Keratinocyte (primary cell): ENCODE measurements at regions not wholly inside any gene's neighbourhood (a gene's known extent, or its start where the extent isn't known, plus 50 kb on each side); places are given as distances from the start of the nearest gene placed in this dataset.

Experiments
- DNase-seq: peaks from one replicate; pipeline ENCODE4 v3.0.0-alpha.2; 2011; ENCODE audit warnings: low read depth, missing footprints, low spot score
- FAIRE-seq: peaks from 2 replicates; lab custom pipeline; 2011; peaks lifted over from hg19 to GRCh38; lab: Jason Lieb, UNC
- H2AFZ ChIP-seq: 2 replicates; pipeline ENCODE4 v1.6.0; 2012; ENCODE audit warnings: low read length, control low read depth, inconsistent platforms; ENCODE audit not compliant: control insufficient read depth
- H3K27ac ChIP-seq: 2 replicates; pipeline ENCODE4 v1.5.1; 2011; ENCODE audit warnings: low read length; ENCODE audit not compliant: control insufficient read depth, insufficient read depth
- H3K27me3 ChIP-seq: 3 replicates; pipeline ENCODE4 v1.6.0; 2011; ENCODE audit warnings: low read length; ENCODE audit not compliant: control insufficient read depth, insufficient read depth; ENCODE audit errors: extremely low read depth
- H3K36me3 ChIP-seq, 2 experiments: 2 replicates in 1 of 2; 3 replicates in 1 of 2; pipeline ENCODE4 v1.5.1; 2011; ENCODE audit warnings: low read length in 2 of 2, mild to moderate bottlenecking in 1 of 2; ENCODE audit not compliant: control insufficient read depth in 2 of 2, insufficient read depth in 2 of 2; ENCODE audit errors: extremely low read depth in 1 of 2
- H3K4me1 ChIP-seq: 3 replicates; pipeline ENCODE4 v1.5.1; 2011; ENCODE audit warnings: low read length; ENCODE audit not compliant: control insufficient read depth, insufficient read depth; ENCODE audit errors: extremely low read depth
- H3K4me2 ChIP-seq: 3 replicates; pipeline ENCODE4 v1.6.0; 2011; ENCODE audit warnings: low read depth, low read length; ENCODE audit not compliant: control insufficient read depth, insufficient read depth; ENCODE audit errors: extremely low read depth
- H3K4me3 ChIP-seq, 3 experiments: fragments of 200-600 bp in 1 of 3; sonication (generic) in 1 of 3; 2 replicates in 2 of 3; 3 replicates in 1 of 3; pipeline ENCODE4 v1.5.1; 2011 to 2016; ENCODE audit warnings: low read length in 3 of 3, mild to moderate bottlenecking in 3 of 3, control low read depth in 2 of 3, inconsistent platforms in 1 of 3, low read depth in 1 of 3, mixed read lengths in 1 of 3, mixed run types in 1 of 3, moderate library complexity in 1 of 3; ENCODE audit not compliant: control insufficient read depth in 2 of 3, insufficient read depth in 2 of 3; ENCODE audit errors: extremely low read depth in 1 of 3
- H3K79me2 ChIP-seq: 2 replicates; pipeline ENCODE4 v1.6.0; 2012; ENCODE audit warnings: low read length; ENCODE audit not compliant: control insufficient read depth, insufficient read depth
- H3K9ac ChIP-seq: 3 replicates; pipeline ENCODE4 v1.6.0; 2011; ENCODE audit warnings: low read length; ENCODE audit not compliant: control insufficient read depth, insufficient read depth; ENCODE audit errors: extremely low read depth
- H3K9me1 ChIP-seq: 3 replicates; pipeline ENCODE4 v1.6.0; 2011; ENCODE audit warnings: low read length; ENCODE audit not compliant: control insufficient read depth, insufficient read depth; ENCODE audit errors: extremely low read depth
- H3K9me3 ChIP-seq: 2 replicates; pipeline ENCODE4 v1.5.1; 2012; ENCODE audit warnings: low read depth, low read length; ENCODE audit not compliant: control insufficient read depth
- H4K20me1 ChIP-seq: 3 replicates; pipeline ENCODE4 v1.6.0; 2011; ENCODE audit warnings: low read length; ENCODE audit not compliant: control insufficient read depth, insufficient read depth; ENCODE audit errors: extremely low read depth
- CTCF ChIP-seq, 3 experiments: IDR thresholded peaks in 1 of 3; conservative IDR thresholded peaks in 1 of 3; optimal IDR thresholded peaks in 1 of 3; 2 replicates in 2 of 3; 3 replicates in 1 of 3; pipeline versions ENCODE3 to v1.5.1; 2011; ENCODE audit warnings: low read length in 3 of 3, mild to moderate bottlenecking in 3 of 3, moderate library complexity in 2 of 3, control low read depth in 1 of 3, inconsistent platforms in 1 of 3; ENCODE audit not compliant: insufficient read depth in 2 of 3; ENCODE audit errors: extremely low read depth in 1 of 3
- EZH2 ChIP-seq: IDR thresholded peaks from one replicate; pipeline ENCODE4 v1.6.1; 2012; ENCODE audit warnings: inconsistent platforms, mild to moderate bottlenecking, low read length, moderate library complexity
- dilution Hi-C: fragments of 300-500 bp; cut with MboI; formaldehyde crosslinking; loops from one replicate; pipeline ENCODE4 v1.7.0; 2020; ENCODE audit warnings: low sequenced_read_pairs; ENCODE audit not compliant: extremely low pct_ligation_motif_present

DNA sequence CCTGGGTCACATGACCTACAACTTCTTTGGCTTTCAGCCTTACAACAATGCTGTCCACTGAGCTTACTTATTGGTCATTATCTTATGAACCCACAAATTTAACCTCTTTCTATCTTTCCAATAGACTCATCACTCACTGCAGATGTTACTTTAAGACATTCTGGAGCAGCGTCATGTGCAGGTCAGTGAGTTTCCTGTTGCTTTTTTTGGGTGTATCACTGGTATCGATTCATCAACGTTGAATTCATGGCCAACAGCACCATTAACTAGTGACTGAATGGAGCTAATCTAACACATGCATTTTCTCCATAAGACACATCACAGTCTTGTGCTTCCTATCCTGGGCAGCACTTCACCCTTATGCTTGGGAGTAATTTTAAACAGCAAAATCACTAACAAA is 672.6 kb upstream of the CDH18 start:
- Histone ChIP-seq H3K4me2 (no peak overlapping the region), H3K9me3 (no peaks in the 10 kb centered on the region), H4K20me1 (no peaks in the 10 kb centered on the region), H3K4me3 (no peak overlapping the region), H3K79me2 (no peaks in the 10 kb centered on the region), H3K9me1 (no peaks in the 10 kb centered on the region), H3K4me1 (no peaks in the 10 kb centered on the region), H3K9ac (no peak overlapping the region), H3K27ac (no peak overlapping the region), H3K36me3 (no peaks in the 10 kb centered on the region), H2AFZ (no peak overlapping the region), H3K27me3 (no peaks in the 10 kb centered on the region)
- FAIRE-seq (no peak), DNase-seq (no peak)
- dilution Hi-C loops, result no loop called here
- TF ChIP-seq EZH2, result no peak
- TF ChIP-seq CTCF (optimal IDR thresholded peaks at IDR 0.05 in 1 of 3, IDR thresholded peaks at IDR 0.05 in 1 of 3, conservative IDR thresholded peaks at IDR 0.05 in 1 of 3; ENCODE audit: extremely low read depth in 1 of 3, insufficient read depth in 2 of 3, low read length in 3 of 3), result no peak

GRCh38 chr5:20656262-20656661 is 668.3 kb upstream of the CDH18 start:
- H3K27me3 ChIP-seq, result no peaks in the 10 kb centered on the region
- no peak for FAIRE-seq
- DNase-seq, result no peak
- H3K4me2 ChIP-seq, result no peak overlapping the region
- H3K4me3 ChIP-seq, result no peak overlapping the region
- H3K27ac ChIP-seq, result no peak overlapping the region
- H3K9me1 ChIP-seq, result no peaks in the 10 kb centered on the region
- H3K79me2 ChIP-seq, result no peaks in the 10 kb centered on the region
- no peak overlapping the region for H3K9ac ChIP-seq
- H3K4me1 ChIP-seq, result no peaks in the 10 kb centered on the region
- no peaks in the 10 kb centered on the region for H3K36me3 ChIP-seq
- dilution Hi-C loops, result no loop called here
- H2AFZ ChIP-seq, result no peak overlapping the region
- H3K9me3 ChIP-seq, result no peaks in the 10 kb centered on the region
- TF ChIP-seq CTCF (optimal IDR thresholded peaks at IDR 0.05 in 1 of 3, IDR thresholded peaks at IDR 0.05 in 1 of 3, conservative IDR thresholded peaks at IDR 0.05 in 1 of 3; ENCODE audit: extremely low read depth in 1 of 3, insufficient read depth in 2 of 3, low read length in 3 of 3), result no peak
- TF ChIP-seq EZH2, result no peak
- no peaks in the 10 kb centered on the region for H4K20me1 ChIP-seq
